OCI-LY3 (cell line): ENCODE measurements at regions not wholly inside any gene's neighbourhood (a gene's known extent, or its start where the extent isn't known, plus 50 kb on each side); places are given as distances from the start of the nearest gene placed in this dataset.

ENCODE experiments used
- H2AFZ ChIP-seq: fragments of 200-600, 300-600 bp; shearing (Covaris generic); 2 replicates; pipeline ENCODE4 v1.6.0; 2014; ENCODE audit warnings: antibody characterized with exemption, low read depth, low read length
- H3K27ac ChIP-seq: fragments of 200-600, 300-600 bp; sonication (generic); 2 replicates; pipeline ENCODE4 v1.5.1; 2014; ENCODE audit warnings: mild to moderate bottlenecking, low read length, moderate library complexity, mixed read lengths
- H3K27me3 ChIP-seq: fragments of 200-600, 300-600 bp; sonication (generic); 2 replicates; pipeline ENCODE4 v1.6.1; 2014; ENCODE audit warnings: low read depth, low read length, mixed read lengths
- H3K36me3 ChIP-seq: fragments of 200-600, 300-600 bp; sonication (generic); replicated peaks from 2 replicates; pipeline ENCODE3; 2014; ENCODE audit warnings: low read depth, low read length, mixed read lengths
- H3K4me1 ChIP-seq: fragments of 300-600, 200-600 bp; sonication (generic); 2 replicates; pipeline ENCODE4 v1.6.1; 2014; ENCODE audit warnings: low read length, mixed read lengths
- H3K4me2 ChIP-seq: fragments of 200-600, 300-600 bp; sonication (generic); 2 replicates; pipeline ENCODE4 v1.6.1; 2014; ENCODE audit warnings: low read length, mixed read lengths
- H3K4me3 ChIP-seq: fragments of 300-600, 200-600 bp; sonication (generic); 2 replicates; pipeline ENCODE4 v1.5.1; 2014; ENCODE audit warnings: antibody characterized with exemption, mild to moderate bottlenecking, low read length, moderate library complexity
- H3K79me2 ChIP-seq: fragments of 300-600, 200-600 bp; shearing (Covaris generic); 2 replicates; pipeline ENCODE4 v1.6.1; 2014; ENCODE audit warnings: mild to moderate bottlenecking, low read length, mixed read lengths
- H3K9ac ChIP-seq: fragments of 300-600, 200-600 bp; shearing (Covaris generic); 2 replicates; pipeline ENCODE4 v1.6.0; 2014; ENCODE audit warnings: mild to moderate bottlenecking, low read length, moderate library complexity
- H3K9me3 ChIP-seq: fragments of 200-600, 300-600 bp; shearing (Covaris generic); 2 replicates; pipeline ENCODE4 v1.6.1; 2014; ENCODE audit warnings: low read length, mixed read lengths; ENCODE audit not compliant: insufficient read depth
- H4K20me1 ChIP-seq: fragments of 200-600, 300-600 bp; sonication (generic); 2 replicates; pipeline ENCODE4 v1.6.1; 2016; ENCODE audit warnings: low read length, mixed read lengths; ENCODE audit not compliant: insufficient read depth
- EZH2phosphoT487 ChIP-seq: fragments of 200-600 bp; shearing (Covaris generic); IDR thresholded peaks from 2 replicates; pipeline ENCODE4 v1.6.1; 2018; ENCODE audit warnings: antibody characterized with exemption, mixed run types, low read depth
- TF ChIP-seq, protein P1 (sequence below): fragments of 200-600, 300-600 bp; sonication (generic); IDR thresholded peaks from 2 replicates; pipeline ENCODE4 v1.5.1; 2014; ENCODE audit warnings: antibody characterized with exemption, low read length, low read depth

DNA sequence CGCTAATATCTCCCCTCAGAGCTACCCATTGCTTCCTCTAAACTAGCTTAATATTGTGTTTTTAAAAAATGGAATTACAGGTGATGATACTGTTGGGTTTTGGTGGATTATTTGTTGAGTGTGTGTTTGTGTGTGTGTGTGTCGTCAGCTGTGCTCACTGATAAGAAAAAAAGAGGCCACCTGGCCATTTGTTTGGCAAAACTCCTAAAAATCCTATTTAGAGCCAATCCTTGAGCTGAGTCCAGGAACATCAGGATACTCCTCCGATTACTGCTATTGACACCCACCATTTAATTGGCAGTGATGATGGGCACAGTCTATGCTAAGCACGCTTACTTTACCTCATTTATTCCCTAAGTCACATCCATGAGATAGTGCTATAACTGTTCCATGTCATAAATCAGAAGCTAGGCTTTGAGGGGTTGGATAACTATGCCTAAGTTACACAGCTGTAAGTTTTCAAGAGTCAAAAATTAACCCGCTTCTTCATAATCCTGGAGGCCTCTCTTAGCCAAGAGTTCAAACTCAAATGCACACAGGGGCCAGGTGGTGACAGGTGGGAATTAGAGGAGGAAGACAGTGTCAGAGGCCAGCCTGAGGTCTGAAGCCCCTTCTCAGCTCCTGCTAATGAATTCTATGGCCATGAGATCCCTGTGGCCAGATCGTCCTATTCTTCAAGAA, 1026.6 kb upstream of the TMEM132C start:
- H2AFZ ChIP-seq: no peak overlapping the region
- no peaks in the 10 kb centered on the region for H3K36me3 ChIP-seq
- no peak overlapping the region for H3K27ac ChIP-seq

DNA sequence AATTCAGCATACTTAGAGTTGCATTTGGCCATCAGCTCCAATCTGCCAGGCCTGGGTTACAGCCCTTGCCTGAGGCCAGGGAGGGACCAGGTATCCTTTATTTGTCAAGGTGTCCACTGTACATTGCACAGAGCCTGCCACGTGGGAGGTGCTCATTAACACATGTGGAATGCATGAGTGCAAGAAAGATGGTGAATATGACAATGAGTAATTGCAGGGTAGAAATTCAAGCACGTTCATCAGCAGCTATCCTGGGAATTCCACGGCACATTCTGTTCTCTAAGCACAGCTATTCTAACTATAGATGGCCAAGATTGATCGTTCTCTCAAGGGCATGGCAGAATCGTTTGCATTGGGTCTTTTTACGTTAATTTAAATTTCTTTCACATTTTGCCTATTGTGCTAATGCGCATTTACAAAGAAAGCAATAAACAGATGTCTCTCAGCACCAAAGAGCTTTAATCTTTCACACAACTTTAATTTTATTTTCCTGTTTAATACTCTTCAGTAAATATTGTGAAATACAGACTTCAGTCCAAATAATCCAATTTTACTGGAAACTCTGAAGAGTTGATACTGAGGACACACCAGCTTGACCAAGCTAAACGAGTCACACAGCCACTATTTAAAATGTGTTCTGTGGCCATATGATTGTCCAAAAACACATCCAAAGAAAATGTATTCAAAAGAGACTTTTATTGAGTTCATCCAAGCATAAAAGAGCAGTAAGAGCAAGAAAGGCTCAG, 1025.7 kb upstream of the TMEM132C start:
- Histone ChIP-seq H3K4me2 (no peak overlapping the region), H3K9ac (no peak overlapping the region), H3K4me1 (no peaks in the 10 kb centered on the region), H3K9me3 (no peaks in the 10 kb centered on the region), H3K4me3 (no peak overlapping the region), H3K79me2 (no peaks in the 10 kb centered on the region), H4K20me1 (no peaks in the 10 kb centered on the region), H3K27me3 (no peaks in the 10 kb centered on the region), H3K27ac (no peak overlapping the region), H3K36me3 (no peaks in the 10 kb centered on the region), H2AFZ (no peak overlapping the region)
- TF ChIP-seq, protein P1, sequence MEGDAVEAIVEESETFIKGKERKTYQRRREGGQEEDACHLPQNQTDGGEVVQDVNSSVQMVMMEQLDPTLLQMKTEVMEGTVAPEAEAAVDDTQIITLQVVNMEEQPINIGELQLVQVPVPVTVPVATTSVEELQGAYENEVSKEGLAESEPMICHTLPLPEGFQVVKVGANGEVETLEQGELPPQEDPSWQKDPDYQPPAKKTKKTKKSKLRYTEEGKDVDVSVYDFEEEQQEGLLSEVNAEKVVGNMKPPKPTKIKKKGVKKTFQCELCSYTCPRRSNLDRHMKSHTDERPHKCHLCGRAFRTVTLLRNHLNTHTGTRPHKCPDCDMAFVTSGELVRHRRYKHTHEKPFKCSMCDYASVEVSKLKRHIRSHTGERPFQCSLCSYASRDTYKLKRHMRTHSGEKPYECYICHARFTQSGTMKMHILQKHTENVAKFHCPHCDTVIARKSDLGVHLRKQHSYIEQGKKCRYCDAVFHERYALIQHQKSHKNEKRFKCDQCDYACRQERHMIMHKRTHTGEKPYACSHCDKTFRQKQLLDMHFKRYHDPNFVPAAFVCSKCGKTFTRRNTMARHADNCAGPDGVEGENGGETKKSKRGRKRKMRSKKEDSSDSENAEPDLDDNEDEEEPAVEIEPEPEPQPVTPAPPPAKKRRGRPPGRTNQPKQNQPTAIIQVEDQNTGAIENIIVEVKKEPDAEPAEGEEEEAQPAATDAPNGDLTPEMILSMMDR: no peak
- TF ChIP-seq EZH2phosphoT487: no peak

More for the DNA sequence above, 1026.6 kb upstream of the TMEM132C start:
- Histone ChIP-seq H3K4me1 (no peaks in the 10 kb centered on the region), H3K79me2 (no peaks in the 10 kb centered on the region), H4K20me1 (no peaks in the 10 kb centered on the region), H3K9me3 (no peaks in the 10 kb centered on the region), H3K4me3 (no peak overlapping the region), H3K4me2 (no peak overlapping the region), H3K27me3 (no peaks in the 10 kb centered on the region), H3K9ac (no peak overlapping the region)
- TF ChIP-seq EZH2phosphoT487: no peak
- TF ChIP-seq, protein P1: no peak

DNA sequence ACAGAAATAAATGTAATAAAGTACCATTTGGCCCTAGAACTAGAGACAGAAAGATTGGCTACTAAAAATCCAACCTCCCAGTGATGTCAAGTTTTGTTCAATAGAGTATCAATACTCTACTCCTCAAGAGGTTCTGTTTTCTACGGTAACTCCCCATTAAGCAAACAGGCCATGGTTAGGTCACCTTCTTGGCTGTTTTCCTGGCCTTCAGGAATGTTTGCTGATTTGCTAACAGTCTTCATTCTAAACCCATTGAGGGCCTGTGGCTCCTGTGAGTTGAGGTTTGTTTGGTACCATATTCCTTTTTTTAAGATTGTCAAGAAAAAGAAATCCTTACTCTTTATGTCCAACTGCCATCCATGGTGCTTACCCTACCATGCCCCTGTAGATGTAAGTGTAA, 1022.0 kb upstream of the TMEM132C start:
- H3K4me1 ChIP-seq: no peaks in the 10 kb centered on the region
- TF ChIP-seq, protein P1: no peak
- TF ChIP-seq EZH2phosphoT487: no peak
- H3K4me3 ChIP-seq: no peak overlapping the region
- H4K20me1 ChIP-seq: no peaks in the 10 kb centered on the region
- H3K27ac ChIP-seq: no peak overlapping the region
- no peak overlapping the region for H3K9ac ChIP-seq
- no peaks in the 10 kb centered on the region for H3K9me3 ChIP-seq
- H3K27me3 ChIP-seq: no peaks in the 10 kb centered on the region
- no peak overlapping the region for H2AFZ ChIP-seq
- no peaks in the 10 kb centered on the region for H3K79me2 ChIP-seq
- H3K36me3 ChIP-seq: no peaks in the 10 kb centered on the region
- no peak overlapping the region for H3K4me2 ChIP-seq

- H3K4me2 ChIP-seq: no peak overlapping the region
Measured at GRCh38 chr12:127245437-127245836, 1021.5 kb upstream of the TMEM132C start.

More at GRCh38 chr12:127245437-127245836, 1021.5 kb upstream of the TMEM132C start:
- Histone ChIP-seq H3K4me3 (no peak overlapping the region), H3K27ac (no peak overlapping the region), H3K36me3 (no peaks in the 10 kb centered on the region), H2AFZ (no peak overlapping the region), H3K9ac (no peak overlapping the region), H3K27me3 (no peaks in the 10 kb centered on the region), H3K9me3 (no peaks in the 10 kb centered on the region), H3K4me1 (no peaks in the 10 kb centered on the region), H3K79me2 (no peaks in the 10 kb centered on the region), H4K20me1 (no peaks in the 10 kb centered on the region)
- TF ChIP-seq, protein P1: no peak
- TF ChIP-seq EZH2phosphoT487: no peak
